Left ventricle myocardium inferior (tissue), 1 donor: ENCODE measurements at regions not wholly inside any gene's neighbourhood (a gene's known extent, or its start where the extent isn't known, plus 50 kb on each side); places are given as distances from the start of the nearest gene placed in this dataset.

ENCODE experiments used
- DNase-seq: peaks from one replicate; pipeline ENCODE4 v3.0.0-alpha.2; 2020
- H3K27ac ChIP-seq: fragments of 200-600 bp; replicated peaks from 2 replicates; pipeline ENCODE4 v1.8.0; 2021
- H3K27me3 ChIP-seq: fragments of 200-600 bp; 2 replicates; pipeline ENCODE4 v1.8.0; 2021; ENCODE audit warnings: low read depth
- H3K36me3 ChIP-seq: fragments of 200-600 bp; 2 replicates; pipeline ENCODE4 v1.8.0; 2021
- H3K4me1 ChIP-seq: fragments of 200-600 bp; 2 replicates; pipeline ENCODE4 v1.8.0; 2021
- H3K4me3 ChIP-seq: fragments of 200-600 bp; 2 replicates; pipeline ENCODE4 v1.8.0; 2021; ENCODE audit warnings: mild to moderate bottlenecking, moderate library complexity
- H3K9me3 ChIP-seq: fragments of 200-600 bp; replicated peaks from 2 replicates; pipeline ENCODE4 v1.8.0; 2021
- CTCF ChIP-seq: fragments of 200-600 bp; IDR thresholded peaks from 2 replicates; pipeline ENCODE4 v1.8.0; 2021; ENCODE audit warnings: antibody characterized with exemption, mild to moderate bottlenecking, borderline replicate concordance
- intact Hi-C: fragments of 100-400 bp; cut with micrococcal nuclease; formaldehyde crosslinking; loops from one replicate; pipeline ENCODE4 v1.11.0; 2022
- donor health status: DM: no; HTN: yes; CAD: no; lungs with severe emphysema.

- DNase-seq, result no peak
- intact Hi-C loops, result no loop called here
- Histone ChIP-seq H3K27me3 (no peaks in the 10 kb centered on the region), H3K27ac (no peak overlapping the region), H3K36me3 (no peaks in the 10 kb centered on the region), H3K9me3 (no peaks in the 10 kb centered on the region), H3K4me1 (no peaks in the 10 kb centered on the region), H3K4me3 (no peak overlapping the region)
- no peak for TF ChIP-seq CTCF
Observed at GRCh38 chr6:135774006-135774405, 77.5 kb upstream of the PDE7B start.

- no peaks in the 10 kb centered on the region for H3K4me1 ChIP-seq
- intact Hi-C loops, result no loop called here
- no peak overlapping the region for H3K4me3 ChIP-seq
- no peak overlapping the region for H3K27ac ChIP-seq
- no peaks in the 10 kb centered on the region for H3K27me3 ChIP-seq
- TF ChIP-seq CTCF, result no peak
- no peaks in the 10 kb centered on the region for H3K9me3 ChIP-seq
- DNase-seq, result no peak
- H3K36me3 ChIP-seq, result no peaks in the 10 kb centered on the region
Observed at GRCh38 chr6:135779213-135779612, 72.3 kb upstream of the PDE7B start.

- no peaks in the 10 kb centered on the region for H3K27me3 ChIP-seq
- H3K9me3 ChIP-seq, result no peaks in the 10 kb centered on the region
- no peaks in the 10 kb centered on the region for H3K36me3 ChIP-seq
- H3K4me3 ChIP-seq, result no peak overlapping the region
- no peaks in the 10 kb centered on the region for H3K4me1 ChIP-seq
- H3K27ac ChIP-seq, result no peak overlapping the region
- intact Hi-C loops, result no loop called here
- no peak for TF ChIP-seq CTCF
- DNase-seq, result no peak
Observed at GRCh38 chr6:135780326-135780725, 71.2 kb upstream of the PDE7B start.

- DNase-seq, result no peak
- intact Hi-C loops, result no loop called here
Observed at GRCh38 chr6:135782546-135782945, 69.0 kb upstream of the PDE7B start.

GRCh38 chr6:135784507-135784906, 67.0 kb upstream of the PDE7B start:
- no peak for TF ChIP-seq CTCF
- H3K27me3 ChIP-seq, result no peaks in the 10 kb centered on the region
- H3K27ac ChIP-seq, result no peak overlapping the region
- no peak overlapping the region for H3K4me3 ChIP-seq
- no peaks in the 10 kb centered on the region for H3K4me1 ChIP-seq
- intact Hi-C loops, result no loop called here
- H3K9me3 ChIP-seq, result no peaks in the 10 kb centered on the region
- no peak for DNase-seq
- H3K36me3 ChIP-seq, result no peaks in the 10 kb centered on the region

More at GRCh38 chr6:135782546-135782945, 69.0 kb upstream of the PDE7B start:
- H3K9me3 ChIP-seq, result no peaks in the 10 kb centered on the region
- no peaks in the 10 kb centered on the region for H3K4me1 ChIP-seq
- H3K27me3 ChIP-seq, result no peaks in the 10 kb centered on the region
- H3K4me3 ChIP-seq, result no peak overlapping the region
- TF ChIP-seq CTCF, result no peak
- no peak overlapping the region for H3K27ac ChIP-seq
- H3K36me3 ChIP-seq, result no peaks in the 10 kb centered on the region
